CD4-positive, alpha-beta memory T cell (primary cell): ENCODE measurements at regions not wholly inside any gene's neighbourhood (a gene's known extent, or its start where the extent isn't known, plus 50 kb on each side); places are given as distances from the start of the nearest gene placed in this dataset.

Experiments used
- CTCF ChIA-PET: fragments of 350-600 bp; sonication (Branson Sonifier 250); formaldehyde crosslinking; loops from one replicate; lab custom pipeline; 2021; ENCODE audit warnings: inconsistent platforms; ENCODE audit not compliant: partially characterized antibody; lab: Charles Lee
- POLR2A ChIA-PET: fragments of 350-600 bp; sonication (Branson Sonifier 250); formaldehyde crosslinking; loops from one replicate; lab custom pipeline; 2021; ENCODE audit not compliant: partially characterized antibody; lab: Charles Lee
- DNase-seq, 5 donors: peaks; one replicate each; pipeline versions ENCODE4 v3.0.0 to v3.0.0-alpha.2; 2020 to 2022; ENCODE audit warnings: mixed read lengths in 1 of 5
- H3K27ac ChIP-seq: one replicate; pipeline ENCODE4 v1.7.0; 2013; ENCODE audit warnings: low read depth, low read length
- H3K27me3 ChIP-seq: 2 replicates; pipeline ENCODE4 v1.7.0; 2013; ENCODE audit warnings: mild to moderate bottlenecking, low read length, moderate library complexity; ENCODE audit not compliant: insufficient read depth
- H3K36me3 ChIP-seq: 2 replicates; pipeline ENCODE4 v1.7.0; 2013; ENCODE audit warnings: mild to moderate bottlenecking, low read length, moderate library complexity; ENCODE audit not compliant: insufficient read depth
- H3K4me1 ChIP-seq: 2 replicates; pipeline ENCODE4 v1.7.0; 2013; ENCODE audit warnings: mild to moderate bottlenecking, low read length, moderate library complexity; ENCODE audit not compliant: insufficient read depth
- H3K4me3 ChIP-seq, 2 donors: one replicate each; pipeline ENCODE4 v1.7.0; 2013; ENCODE audit warnings: low read length in 2 of 2, mild to moderate bottlenecking in 1 of 2
- H3K9me3 ChIP-seq, 2 donors: one replicate each; pipeline ENCODE4 v1.7.0; 2013; ENCODE audit warnings: low read length in 2 of 2, control low read depth in 1 of 2; ENCODE audit not compliant: control insufficient read depth in 1 of 2
- H3K27ac Mint-ChIP-seq, 7 donors: one replicate each; pipeline ENCODE4 v1.8.0; 2020 to 2021; ENCODE audit warnings: mixed read lengths in 7 of 7, mild to moderate bottlenecking in 6 of 7, inconsistent platforms in 3 of 7, moderate library complexity in 3 of 7
- H3K27me3 Mint-ChIP-seq, 2 donors: one replicate each; pipeline ENCODE4 v1.8.0; 2020 to 2021; ENCODE audit warnings: mixed read lengths in 2 of 2
- H3K36me3 Mint-ChIP-seq, 2 donors: one replicate each; pipeline ENCODE4 v1.8.0; 2020 to 2021; ENCODE audit warnings: mixed read lengths in 2 of 2, inconsistent platforms in 1 of 2, mild to moderate bottlenecking in 1 of 2
- H3K4me1 Mint-ChIP-seq, 4 donors: one replicate each; pipeline ENCODE4 v1.8.0; 2020 to 2021; ENCODE audit warnings: mixed read lengths in 4 of 4, mild to moderate bottlenecking in 1 of 4
- H3K4me3 Mint-ChIP-seq, 8 donors: one replicate each; pipeline ENCODE4 v1.8.0; 2020 to 2021; ENCODE audit warnings: mixed read lengths in 8 of 8, mild to moderate bottlenecking in 7 of 8, moderate library complexity in 6 of 8, inconsistent platforms in 3 of 8
- H3K9me3 Mint-ChIP-seq, 8 donors: one replicate each; pipeline ENCODE4 v1.8.0; 2020 to 2021; ENCODE audit warnings: mixed read lengths in 8 of 8, mild to moderate bottlenecking in 5 of 8, inconsistent platforms in 3 of 8, moderate library complexity in 1 of 8
- intact Hi-C: fragments of 100-400 bp; cut with micrococcal nuclease; formaldehyde crosslinking; loops from one replicate; pipeline ENCODE4 v1.15.1; 2023

- H3K27me3 Mint-ChIP-seq = peaks cover 0 to 1% of the 10 kb centered on the region in 2 donors
- CTCF ChIA-PET = no interaction called here
- Histone ChIP-seq H3K4me3 (no peak overlapping the region), H3K27me3 (no peaks in the 10 kb centered on the region), H3K4me1 (no peaks in the 10 kb centered on the region), H3K27ac (no peak overlapping the region), H3K36me3 (no peaks in the 10 kb centered on the region), H3K9me3 (no peaks in the 10 kb centered on the region)
- DNase-seq = no peak
- no peak overlapping the region for H3K4me3 Mint-ChIP-seq
- H3K9me3 Mint-ChIP-seq = peaks cover 0 to 5% (median 0%) of the 10 kb centered on the region in 8 donors
- H3K4me1 Mint-ChIP-seq = no peaks in the 10 kb centered on the region
- no peak overlapping the region for H3K27ac Mint-ChIP-seq
- H3K36me3 Mint-ChIP-seq = no peaks in the 10 kb centered on the region
- intact Hi-C loops = no loop called here
- POLR2A ChIA-PET = no interaction called here
Observed at GRCh38 chr6:147752689-147753403, 244.4 kb downstream of the SAMD5 start.

DNA sequence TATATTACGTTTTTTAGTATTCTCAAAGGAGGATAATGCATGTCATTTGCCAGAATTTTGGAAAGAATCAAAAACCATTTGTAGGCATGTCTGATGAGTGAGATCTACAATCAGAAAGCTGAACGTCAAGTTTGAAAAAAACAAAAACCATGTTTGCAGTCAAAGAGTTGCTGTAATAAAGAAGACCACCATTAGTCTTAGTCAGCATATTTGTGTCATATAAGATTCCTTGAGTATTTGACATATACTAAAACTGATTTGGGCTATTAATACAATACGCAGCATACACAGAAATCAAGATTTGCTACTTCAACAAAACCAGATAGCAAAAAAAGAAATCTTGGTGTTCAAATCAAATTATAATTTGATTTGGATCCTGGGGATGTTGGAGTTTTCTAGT lies 247.5 kb downstream of the SAMD5 start:
- Histone ChIP-seq H3K27ac (no peak overlapping the region), H3K36me3 (no peaks in the 10 kb centered on the region), H3K27me3 (no peaks in the 10 kb centered on the region), H3K4me3 (no peak overlapping the region), H3K4me1 (no peaks in the 10 kb centered on the region), H3K9me3 (no peaks in the 10 kb centered on the region)
- Mint-ChIP-seq H3K4me1 (no peaks in the 10 kb centered on the region), H3K27me3 (peaks cover 0 to 1% of the 10 kb centered on the region in 2 donors), H3K27ac (no peak overlapping the region), H3K36me3 (no peaks in the 10 kb centered on the region), H3K9me3 (peaks cover 0 to 5% (median 0%) of the 10 kb centered on the region in 8 donors), H3K4me3 (no peak overlapping the region)
- intact Hi-C loops = no loop called here
- no peak for DNase-seq
- ChIA-PET POLR2A (no interaction called here), CTCF (no interaction called here)

DNA sequence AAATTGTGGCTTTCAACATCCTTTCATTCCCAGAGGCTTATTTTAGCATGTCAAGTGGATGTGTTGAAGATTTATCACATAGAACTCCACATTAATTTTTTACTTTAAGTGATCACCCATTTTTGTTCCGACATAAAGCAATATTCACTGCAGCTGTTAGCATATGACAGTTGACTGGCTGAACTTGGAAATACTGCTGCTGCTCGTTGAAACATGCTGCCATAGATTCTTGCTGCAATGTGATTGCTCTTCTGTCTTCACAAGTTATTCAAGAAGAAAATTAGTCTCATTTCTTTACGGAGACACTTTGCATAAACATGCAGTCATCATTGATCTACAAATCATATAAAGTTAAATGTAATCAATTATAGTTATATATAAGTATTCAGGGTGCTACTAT lies 248.4 kb downstream of the SAMD5 start:
- Histone ChIP-seq H3K27ac (no peak overlapping the region), H3K4me3 (no peak overlapping the region), H3K27me3 (no peaks in the 10 kb centered on the region), H3K4me1 (no peaks in the 10 kb centered on the region), H3K36me3 (no peaks in the 10 kb centered on the region), H3K9me3 (no peaks in the 10 kb centered on the region)
- ChIA-PET CTCF (no interaction called here), POLR2A (no interaction called here)
- Mint-ChIP-seq H3K36me3 (no peaks in the 10 kb centered on the region), H3K4me3 (no peak overlapping the region), H3K27ac (no peak overlapping the region), H3K4me1 (no peaks in the 10 kb centered on the region), H3K9me3 (peaks cover 0 to 5% (median 0%) of the 10 kb centered on the region in 8 donors), H3K27me3 (peaks cover 0 to 1% of the 10 kb centered on the region in 2 donors)
- no peak for DNase-seq
- intact Hi-C loops = no loop called here

DNA sequence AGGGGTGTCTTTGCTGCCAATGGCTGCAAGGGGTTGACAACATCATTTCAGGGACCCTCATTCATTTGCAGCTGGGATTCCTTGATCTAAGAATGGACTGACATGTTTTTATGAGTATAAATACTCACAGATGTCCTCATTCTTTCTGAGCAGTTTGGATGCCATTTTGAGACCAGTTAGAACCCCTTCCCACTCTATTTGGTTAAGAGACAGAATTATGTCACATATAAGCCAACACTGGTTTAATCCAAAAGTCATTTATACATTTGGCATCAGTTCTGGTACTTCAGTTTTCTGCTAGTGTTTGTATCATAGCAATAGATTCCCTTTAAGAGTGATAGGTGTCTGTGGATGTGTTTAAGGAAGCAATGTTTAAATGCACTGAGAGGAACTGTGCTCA lies 248.8 kb downstream of the SAMD5 start:
- no peak for DNase-seq
- Mint-ChIP-seq H3K36me3 (no peaks in the 10 kb centered on the region), H3K4me1 (no peaks in the 10 kb centered on the region), H3K27me3 (peaks cover 0 to 1% of the 10 kb centered on the region in 2 donors), H3K4me3 (no peak overlapping the region), H3K9me3 (peaks cover 0 to 5% (median 0%) of the 10 kb centered on the region in 8 donors), H3K27ac (no peak overlapping the region)
- intact Hi-C loops = no loop called here
- Histone ChIP-seq H3K27me3 (no peaks in the 10 kb centered on the region), H3K4me3 (no peak overlapping the region), H3K4me1 (no peaks in the 10 kb centered on the region), H3K9me3 (no peaks in the 10 kb centered on the region), H3K27ac (no peak overlapping the region), H3K36me3 (no peaks in the 10 kb centered on the region)
- CTCF ChIA-PET = no interaction called here
- POLR2A ChIA-PET = no interaction called here

DNA sequence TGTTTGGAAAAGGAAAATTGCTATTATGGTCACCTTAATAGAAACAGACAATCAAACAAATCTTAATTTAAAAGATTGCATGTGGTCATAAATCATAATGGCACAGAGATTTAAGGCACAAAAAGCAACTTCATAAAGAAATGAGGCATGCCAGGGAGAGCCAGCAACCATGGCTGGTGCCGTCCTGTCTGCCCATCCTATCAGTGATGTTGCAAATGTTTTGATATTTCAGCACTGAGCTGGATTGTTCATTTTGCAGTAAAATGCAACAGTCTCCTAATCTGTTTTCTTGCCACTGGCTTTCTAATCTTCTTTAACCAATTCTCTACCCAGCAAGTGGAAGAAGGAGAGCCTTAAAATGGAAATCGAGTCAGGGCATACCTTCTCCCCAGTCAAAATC lies 249.8 kb downstream of the SAMD5 start:
- Histone ChIP-seq H3K27ac (no peak overlapping the region), H3K4me1 (no peaks in the 10 kb centered on the region), H3K27me3 (no peaks in the 10 kb centered on the region), H3K36me3 (no peaks in the 10 kb centered on the region), H3K4me3 (no peak overlapping the region), H3K9me3 (no peaks in the 10 kb centered on the region)
- intact Hi-C loops = no loop called here
- Mint-ChIP-seq H3K4me1 (no peaks in the 10 kb centered on the region), H3K27ac (no peak overlapping the region), H3K9me3 (peaks cover 0 to 5% (median 0%) of the 10 kb centered on the region in 8 donors), H3K4me3 (no peak overlapping the region), H3K36me3 (no peaks in the 10 kb centered on the region), H3K27me3 (peaks cover 0 to 1% of the 10 kb centered on the region in 2 donors)
- POLR2A ChIA-PET = no interaction called here
- DNase-seq = no peak
- CTCF ChIA-PET = no interaction called here

- no peaks in the 10 kb centered on the region for H3K27me3 ChIP-seq
- H3K9me3 Mint-ChIP-seq = peaks cover 0 to 5% (median 0%) of the 10 kb centered on the region in 8 donors
- no peak overlapping the region for H3K4me3 Mint-ChIP-seq
- H3K36me3 ChIP-seq = no peaks in the 10 kb centered on the region
- intact Hi-C loops = no loop called here
- H3K4me3 ChIP-seq = no peak overlapping the region
- no peak overlapping the region for H3K27ac Mint-ChIP-seq
- no peaks in the 10 kb centered on the region for H3K36me3 Mint-ChIP-seq
- H3K27me3 Mint-ChIP-seq = no peaks in the 10 kb centered on the region
- POLR2A ChIA-PET = no interaction called here
- H3K9me3 ChIP-seq = no peaks in the 10 kb centered on the region
- H3K4me1 Mint-ChIP-seq = no peaks in the 10 kb centered on the region
- DNase-seq = no peak
- CTCF ChIA-PET = no interaction called here
- no peak overlapping the region for H3K27ac ChIP-seq
- H3K4me1 ChIP-seq = no peaks in the 10 kb centered on the region
Observed at GRCh38 chr6:147759093-147759492, 250.6 kb downstream of the SAMD5 start.

DNA sequence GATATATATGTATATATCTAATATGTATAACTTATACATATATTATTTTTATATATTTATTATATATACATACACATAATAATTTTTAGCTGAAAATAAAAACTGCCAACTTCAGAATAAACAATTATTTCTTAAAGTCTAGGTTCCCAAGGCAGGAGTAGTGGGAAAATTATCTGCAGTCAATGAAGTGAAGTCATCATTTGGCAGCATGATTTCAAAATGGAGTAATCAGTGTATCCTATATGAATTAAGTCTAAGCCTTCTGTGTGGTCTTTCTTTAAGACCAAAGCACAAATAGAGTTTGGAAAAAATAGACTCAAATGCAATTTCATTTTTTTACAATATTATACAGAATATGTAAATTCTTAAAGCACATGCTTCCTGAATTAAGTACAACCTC lies 251.0 kb downstream of the SAMD5 start:
- no peaks in the 10 kb centered on the region for H3K36me3 ChIP-seq
- ChIA-PET POLR2A (no interaction called here), CTCF (no interaction called here)
- no peaks in the 10 kb centered on the region for H3K27me3 ChIP-seq
- no peaks in the 10 kb centered on the region for H3K27me3 Mint-ChIP-seq
- H3K27ac Mint-ChIP-seq = no peak overlapping the region
- H3K4me3 ChIP-seq = no peak overlapping the region
- no peaks in the 10 kb centered on the region for H3K4me1 Mint-ChIP-seq
- H3K4me1 ChIP-seq = no peaks in the 10 kb centered on the region
- no peak for DNase-seq
- peaks cover 0 to 3% (median 0%) of the 10 kb centered on the region in 8 donors for H3K9me3 Mint-ChIP-seq
- no peak overlapping the region for H3K4me3 Mint-ChIP-seq
- no peaks in the 10 kb centered on the region for H3K36me3 Mint-ChIP-seq
- intact Hi-C loops = no loop called here
- no peak overlapping the region for H3K27ac ChIP-seq
- H3K9me3 ChIP-seq = no peaks in the 10 kb centered on the region
